Peyer's patch (tissue), 4 donors: ENCODE measurements at regions not wholly inside any gene's neighbourhood (a gene's known extent, or its start where the extent isn't known, plus 50 kb on each side); places are given as distances from the start of the nearest gene placed in this dataset.
"Not testable (repeated sequence)": the region's sequence is repeated elsewhere in the genome, so short reads cannot be mapped to it uniquely, and the experiment has no call there.

Source experiments
- POLR2A ChIP-seq, 2 donors: fragments of 450-650 bp; IDR thresholded peaks; one replicate each; pipeline ENCODE4 v1.5.1; 2017; ENCODE audit warnings: antibody characterized with exemption in 2 of 2, mild to moderate bottlenecking in 2 of 2, moderate library complexity in 2 of 2
- TF ChIP-seq, protein P1 (sequence below), 6 experiments: fragments of 450-650 bp in 4 of 6; fragments of 200-600 bp in 2 of 6; sonication (generic) in 1 of 6; IDR thresholded peaks; one replicate each; pipeline ENCODE4 v1.5.1; 2017 to 2019; ENCODE audit warnings: antibody characterized with exemption in 6 of 6, mild to moderate bottlenecking in 3 of 6, moderate library complexity in 1 of 6

- TF ChIP-seq POLR2A (IDR thresholded peaks at IDR 0.05): not testable (repeated sequence)
- TF ChIP-seq, protein P1, sequence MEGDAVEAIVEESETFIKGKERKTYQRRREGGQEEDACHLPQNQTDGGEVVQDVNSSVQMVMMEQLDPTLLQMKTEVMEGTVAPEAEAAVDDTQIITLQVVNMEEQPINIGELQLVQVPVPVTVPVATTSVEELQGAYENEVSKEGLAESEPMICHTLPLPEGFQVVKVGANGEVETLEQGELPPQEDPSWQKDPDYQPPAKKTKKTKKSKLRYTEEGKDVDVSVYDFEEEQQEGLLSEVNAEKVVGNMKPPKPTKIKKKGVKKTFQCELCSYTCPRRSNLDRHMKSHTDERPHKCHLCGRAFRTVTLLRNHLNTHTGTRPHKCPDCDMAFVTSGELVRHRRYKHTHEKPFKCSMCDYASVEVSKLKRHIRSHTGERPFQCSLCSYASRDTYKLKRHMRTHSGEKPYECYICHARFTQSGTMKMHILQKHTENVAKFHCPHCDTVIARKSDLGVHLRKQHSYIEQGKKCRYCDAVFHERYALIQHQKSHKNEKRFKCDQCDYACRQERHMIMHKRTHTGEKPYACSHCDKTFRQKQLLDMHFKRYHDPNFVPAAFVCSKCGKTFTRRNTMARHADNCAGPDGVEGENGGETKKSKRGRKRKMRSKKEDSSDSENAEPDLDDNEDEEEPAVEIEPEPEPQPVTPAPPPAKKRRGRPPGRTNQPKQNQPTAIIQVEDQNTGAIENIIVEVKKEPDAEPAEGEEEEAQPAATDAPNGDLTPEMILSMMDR (IDR thresholded peaks at IDR 0.05): not testable (repeated sequence)
Observed at GRCh38 chr3:144984481-144984880, 1012.9 kb downstream of the DIPK2A start.
